22Rv1 (cell line): ENCODE measurements at regions not wholly inside any gene's neighbourhood (a gene's known extent, or its start where the extent isn't known, plus 50 kb on each side); places are given as distances from the start of the nearest gene placed in this dataset.

ENCODE experiments used
- H3K27ac ChIP-seq: fragments of 450-650 bp; 2 replicates; pipeline ENCODE4 v1.5.1; 2017
- CTCF ChIP-seq: fragments of 450-650 bp; IDR thresholded peaks from 2 replicates; pipeline ENCODE4 v1.5.1; 2017; ENCODE audit warnings: mild to moderate bottlenecking
- ZFX ChIP-seq: fragments of 450-650 bp; IDR thresholded peaks from 2 replicates; pipeline ENCODE4 v1.6.1; 2017; ENCODE audit warnings: antibody characterized with exemption, borderline replicate concordance

DNA sequence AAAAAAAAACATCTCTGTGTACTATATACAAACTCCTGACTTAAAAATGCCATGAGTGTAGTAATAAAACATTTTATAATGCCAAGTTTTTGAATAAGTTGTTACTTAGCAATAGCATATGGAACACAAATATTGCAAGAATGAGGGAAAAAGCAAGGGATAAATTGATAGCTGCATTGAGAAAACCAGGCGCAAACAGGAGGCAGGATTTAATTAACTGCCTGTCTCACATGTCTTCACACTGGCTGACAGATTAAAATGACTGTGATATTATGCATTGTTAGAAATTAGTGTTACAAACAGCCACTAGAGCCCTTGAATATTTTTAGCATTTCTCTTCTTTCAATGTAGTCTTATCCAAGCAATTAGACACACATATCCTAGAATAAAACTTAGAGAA lies 1817.5 kb upstream of the NUDT12 start:
- TF ChIP-seq CTCF (no peak), ZFX (no peak)
- H3K27ac ChIP-seq = no peak overlapping the region

GRCh38 chr5:105371169-105371568 lies 1808.6 kb upstream of the NUDT12 start:
- TF ChIP-seq ZFX (no peak), CTCF (no peak)

GRCh38 chr5:105350486-105351140 lies 1788.0 kb upstream of the NUDT12 start:
- no peak overlapping the region for H3K27ac ChIP-seq
- TF ChIP-seq ZFX = no peak
- TF ChIP-seq CTCF = no peak

More at GRCh38 chr5:105371169-105371568, 1808.6 kb upstream of the NUDT12 start:
- no peak overlapping the region for H3K27ac ChIP-seq

DNA sequence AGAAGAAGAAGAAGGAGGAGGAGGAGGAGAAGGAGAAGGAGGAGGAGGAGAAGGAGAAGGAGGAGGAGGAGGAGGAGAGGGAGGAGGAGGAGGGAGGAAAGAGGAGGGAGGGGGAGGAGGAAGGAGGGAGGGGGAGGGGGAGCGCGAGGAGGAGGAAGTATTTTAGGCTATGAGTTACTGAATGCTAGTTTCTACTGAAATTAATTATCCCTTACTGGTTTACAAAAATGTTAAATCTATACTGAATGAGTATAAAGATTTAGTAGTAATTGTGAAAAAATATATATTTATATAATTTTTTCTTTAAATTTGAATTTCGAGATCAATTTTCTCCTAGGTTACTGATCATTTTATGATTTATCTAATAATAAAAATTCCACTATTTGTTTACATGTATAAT lies 1769.0 kb upstream of the NUDT12 start:
- TF ChIP-seq ZFX = no peak
- TF ChIP-seq CTCF = no peak
- no peak overlapping the region for H3K27ac ChIP-seq

DNA sequence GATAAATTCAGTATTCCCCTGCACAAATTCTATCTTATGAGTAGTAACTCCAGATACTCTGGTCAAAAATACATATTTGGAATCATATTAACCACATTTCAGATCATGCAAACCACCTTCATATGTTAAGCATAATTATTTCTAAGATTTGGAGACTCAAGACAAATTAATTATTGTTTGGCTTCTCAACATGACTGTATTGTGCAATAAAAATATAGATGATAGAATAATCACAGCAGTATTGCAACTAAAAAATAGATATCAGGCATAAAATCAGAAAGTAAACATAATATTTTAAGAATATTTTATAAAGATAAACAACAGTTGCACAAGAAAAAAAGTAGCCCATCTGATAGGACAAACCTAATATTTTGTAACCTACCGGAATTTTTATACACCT lies 1767.6 kb upstream of the NUDT12 start:
- TF ChIP-seq CTCF (no peak), ZFX (no peak)

GRCh38 chr5:105304859-105305258 lies 1742.3 kb upstream of the NUDT12 start:
- TF ChIP-seq CTCF = no peak
- TF ChIP-seq ZFX = no peak

More for the DNA sequence above, 1767.6 kb upstream of the NUDT12 start:
- H3K27ac ChIP-seq = no peak overlapping the region

GRCh38 chr5:105288946-105289345 lies 1726.4 kb upstream of the NUDT12 start:
- no peak for TF ChIP-seq CTCF
- TF ChIP-seq ZFX = no peak
- no peak overlapping the region for H3K27ac ChIP-seq

More at GRCh38 chr5:105304859-105305258, 1742.3 kb upstream of the NUDT12 start:
- H3K27ac ChIP-seq = no peak overlapping the region
